DOHH2 (cell line): ENCODE measurements at regions not wholly inside any gene's neighbourhood (a gene's known extent, or its start where the extent isn't known, plus 50 kb on each side); places are given as distances from the start of the nearest gene placed in this dataset.

Experiments used
- H3F3A ChIP-seq: fragments of 200-600 bp; sonication (generic), shearing (Covaris generic); 2 replicates; pipeline ENCODE4 v1.6.0; 2016; ENCODE audit warnings: antibody characterized with exemption, mild to moderate bottlenecking; ENCODE audit not compliant: control insufficient read depth, insufficient read depth
- H3K27ac ChIP-seq: fragments of 200-600 bp; sonication (generic); 2 replicates; pipeline ENCODE4 v1.5.1; 2014; ENCODE audit warnings: low read depth, mild to moderate bottlenecking, low read length, moderate library complexity
- H3K27me3 ChIP-seq: fragments of 200-600 bp; sonication (generic); 2 replicates; pipeline ENCODE4 v1.6.1; 2014; ENCODE audit warnings: mild to moderate bottlenecking, low read length, mixed read lengths; ENCODE audit not compliant: control insufficient read depth
- H3K36me3 ChIP-seq: fragments of 200-600 bp; sonication (generic); 2 replicates; pipeline ENCODE4 v1.6.1; 2014; ENCODE audit warnings: mild to moderate bottlenecking, low read length, moderate library complexity, mixed read lengths; ENCODE audit not compliant: control insufficient read depth
- H3K4me1 ChIP-seq: fragments of 200-600 bp; sonication (generic); 2 replicates; pipeline ENCODE4 v1.6.1; 2014; ENCODE audit warnings: mild to moderate bottlenecking, low read length, mixed read lengths; ENCODE audit not compliant: control insufficient read depth
- H3K4me2 ChIP-seq: fragments of 200-600 bp; sonication (generic); 2 replicates; pipeline ENCODE4 v1.6.0; 2014; ENCODE audit warnings: mild to moderate bottlenecking, low read length, moderate library complexity
- H3K4me3 ChIP-seq: fragments of 200-600 bp; sonication (generic); 2 replicates; pipeline ENCODE4 v1.5.1; 2014; ENCODE audit warnings: mild to moderate bottlenecking, low read length, mixed read lengths
- H3K79me2 ChIP-seq: fragments of 200-600 bp; sonication (generic); 2 replicates; pipeline ENCODE4 v1.6.1; 2014; ENCODE audit warnings: mild to moderate bottlenecking, low read length, mixed read lengths; ENCODE audit not compliant: control insufficient read depth
- H3K9me2 ChIP-seq: fragments of 200-600 bp; sonication (generic); replicated peaks from 2 replicates; pipeline ENCODE4 v1.6.1; 2014; ENCODE audit warnings: mild to moderate bottlenecking, low read length, mixed read lengths; ENCODE audit not compliant: control insufficient read depth
- H3K9me3 ChIP-seq: fragments of 200-600 bp; sonication (generic); 2 replicates; pipeline ENCODE4 v1.6.1; 2014; ENCODE audit warnings: antibody characterized with exemption, low read length, mixed read lengths; ENCODE audit not compliant: control insufficient read depth, insufficient read depth
- H4K20me1 ChIP-seq: fragments of 200-600 bp; sonication (generic); 2 replicates; pipeline ENCODE4 v1.6.0; 2014; ENCODE audit warnings: low read depth, mild to moderate bottlenecking, antibody characterized with exemption, low read length, moderate library complexity; ENCODE audit not compliant: control insufficient read depth, insufficient read depth
- EZH2phosphoT487 ChIP-seq: fragments of 200-600 bp; sonication (generic); IDR thresholded peaks from 2 replicates; pipeline ENCODE4 v1.6.1; 2017; ENCODE audit warnings: borderline replicate concordance, mild to moderate bottlenecking, antibody characterized with exemption, low read length, moderate library complexity, mixed read lengths
- TF ChIP-seq, protein P1 (sequence below): fragments of 200-600 bp; sonication (generic); IDR thresholded peaks from one replicate; pipeline ENCODE4 v1.5.1; 2014; ENCODE audit warnings: antibody characterized with exemption, mild to moderate bottlenecking, low read depth, low read length; ENCODE audit not compliant: poor library complexity, severe bottlenecking

DNA sequence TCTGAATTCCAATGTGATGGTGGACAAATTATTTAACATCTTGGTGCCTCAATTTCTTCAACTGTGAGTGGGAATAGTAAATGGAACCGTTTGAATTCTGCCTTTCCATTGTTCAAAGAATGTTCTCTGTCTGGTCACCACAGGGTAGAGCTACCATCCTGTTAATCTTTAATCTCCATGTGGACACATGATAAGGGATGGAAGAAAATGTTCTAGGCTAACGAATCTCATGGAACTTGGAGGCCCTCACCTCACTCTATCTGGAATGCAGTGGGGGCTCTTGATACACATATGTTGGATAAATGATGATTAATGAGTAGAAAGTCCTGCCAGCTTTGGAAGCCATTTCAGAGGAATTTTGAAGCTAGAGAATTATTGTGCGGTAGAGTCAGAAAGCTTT, 118.5 kb upstream of the HABP2 start:
- TF ChIP-seq EZH2phosphoT487 = no peak
- TF ChIP-seq, protein P1, sequence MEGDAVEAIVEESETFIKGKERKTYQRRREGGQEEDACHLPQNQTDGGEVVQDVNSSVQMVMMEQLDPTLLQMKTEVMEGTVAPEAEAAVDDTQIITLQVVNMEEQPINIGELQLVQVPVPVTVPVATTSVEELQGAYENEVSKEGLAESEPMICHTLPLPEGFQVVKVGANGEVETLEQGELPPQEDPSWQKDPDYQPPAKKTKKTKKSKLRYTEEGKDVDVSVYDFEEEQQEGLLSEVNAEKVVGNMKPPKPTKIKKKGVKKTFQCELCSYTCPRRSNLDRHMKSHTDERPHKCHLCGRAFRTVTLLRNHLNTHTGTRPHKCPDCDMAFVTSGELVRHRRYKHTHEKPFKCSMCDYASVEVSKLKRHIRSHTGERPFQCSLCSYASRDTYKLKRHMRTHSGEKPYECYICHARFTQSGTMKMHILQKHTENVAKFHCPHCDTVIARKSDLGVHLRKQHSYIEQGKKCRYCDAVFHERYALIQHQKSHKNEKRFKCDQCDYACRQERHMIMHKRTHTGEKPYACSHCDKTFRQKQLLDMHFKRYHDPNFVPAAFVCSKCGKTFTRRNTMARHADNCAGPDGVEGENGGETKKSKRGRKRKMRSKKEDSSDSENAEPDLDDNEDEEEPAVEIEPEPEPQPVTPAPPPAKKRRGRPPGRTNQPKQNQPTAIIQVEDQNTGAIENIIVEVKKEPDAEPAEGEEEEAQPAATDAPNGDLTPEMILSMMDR = no peak
- H3K36me3 ChIP-seq = no peaks in the 10 kb centered on the region
- H3K9me3 ChIP-seq = no peaks in the 10 kb centered on the region
- H3K79me2 ChIP-seq = no peaks in the 10 kb centered on the region
- no peaks in the 10 kb centered on the region for H3K4me1 ChIP-seq
- no peaks in the 10 kb centered on the region for H3K9me2 ChIP-seq
- H3K4me3 ChIP-seq = no peak overlapping the region
- no peaks in the 10 kb centered on the region for H3F3A ChIP-seq
- no peaks in the 10 kb centered on the region for H4K20me1 ChIP-seq
- H3K4me2 ChIP-seq = no peak overlapping the region
- H3K27ac ChIP-seq = no peak overlapping the region
- H3K27me3 ChIP-seq = no peaks in the 10 kb centered on the region

DNA sequence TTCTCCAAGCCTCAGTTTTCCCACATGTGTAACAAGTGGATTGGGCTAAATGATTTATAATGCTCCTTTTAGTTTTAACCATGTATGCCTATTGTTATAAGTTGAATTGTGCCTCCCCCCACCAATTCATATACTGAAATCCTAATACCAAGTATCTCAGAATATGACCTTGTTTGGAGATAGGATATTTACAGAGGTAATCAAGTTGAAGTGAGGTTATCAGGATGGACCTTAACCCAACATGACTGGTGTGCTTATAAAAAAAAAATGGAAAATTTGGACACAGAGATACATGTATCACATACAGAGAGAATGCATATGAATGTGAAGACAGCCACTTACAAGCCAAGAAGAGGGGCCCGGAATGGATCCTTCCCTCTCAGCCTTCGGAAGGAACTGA, 117.9 kb upstream of the HABP2 start:
- Histone ChIP-seq H3K4me3 (no peak overlapping the region), H3K4me1 (no peaks in the 10 kb centered on the region), H3K27me3 (no peaks in the 10 kb centered on the region), H4K20me1 (no peaks in the 10 kb centered on the region), H3K4me2 (no peak overlapping the region), H3K79me2 (no peaks in the 10 kb centered on the region), H3F3A (no peaks in the 10 kb centered on the region), H3K9me2 (no peaks in the 10 kb centered on the region), H3K27ac (no peak overlapping the region), H3K36me3 (no peaks in the 10 kb centered on the region), H3K9me3 (no peaks in the 10 kb centered on the region)
- no peak for TF ChIP-seq EZH2phosphoT487
- TF ChIP-seq, protein P1 = no peak

- TF ChIP-seq, protein P1 = no peak
- no peak for TF ChIP-seq EZH2phosphoT487
Measured at GRCh38 chr10:113435881-113436280, 117.0 kb upstream of the HABP2 start.

GRCh38 chr10:113436851-113437250, 116.0 kb upstream of the HABP2 start:
- TF ChIP-seq, protein P1 = no peak
- TF ChIP-seq EZH2phosphoT487 = no peak
- H3K9me2 ChIP-seq = no peaks in the 10 kb centered on the region
- H3K27ac ChIP-seq = no peak overlapping the region
- H3K9me3 ChIP-seq = no peaks in the 10 kb centered on the region
- H3F3A ChIP-seq = no peaks in the 10 kb centered on the region
- H3K4me2 ChIP-seq = no peak overlapping the region
- no peaks in the 10 kb centered on the region for H3K27me3 ChIP-seq
- no peak overlapping the region for H3K4me3 ChIP-seq
- no peaks in the 10 kb centered on the region for H3K4me1 ChIP-seq
- no peaks in the 10 kb centered on the region for H3K79me2 ChIP-seq
- H4K20me1 ChIP-seq = no peaks in the 10 kb centered on the region
- no peaks in the 10 kb centered on the region for H3K36me3 ChIP-seq

More at GRCh38 chr10:113435881-113436280, 117.0 kb upstream of the HABP2 start:
- Histone ChIP-seq H3K4me3 (no peak overlapping the region), H3K9me2 (no peaks in the 10 kb centered on the region), H3K4me2 (no peak overlapping the region), H4K20me1 (no peaks in the 10 kb centered on the region), H3K79me2 (no peaks in the 10 kb centered on the region), H3F3A (no peaks in the 10 kb centered on the region), H3K4me1 (no peaks in the 10 kb centered on the region), H3K9me3 (no peaks in the 10 kb centered on the region), H3K27ac (no peak overlapping the region), H3K27me3 (no peaks in the 10 kb centered on the region), H3K36me3 (no peaks in the 10 kb centered on the region)
